Neuronal stem cell (in vitro differentiated cells): ENCODE measurements at regions not wholly inside any gene's neighbourhood (a gene's known extent, or its start where the extent isn't known, plus 50 kb on each side); places are given as distances from the start of the nearest gene placed in this dataset.
"Not testable (repeated sequence)": the region's sequence is repeated elsewhere in the genome, so short reads cannot be mapped to it uniquely, and the experiment has no call there.

Experiments
- DNase-seq: peaks from one replicate; pipeline ENCODE4 v3.0.0-alpha.2; 2013; ENCODE audit warnings: low spot score
- H2AFZ ChIP-seq: one replicate; pipeline ENCODE4 v1.6.1; 2013; ENCODE audit warnings: mild to moderate bottlenecking, low read length, inconsistent platforms
- H2AK5ac ChIP-seq: 2 replicates; pipeline ENCODE4 v1.6.1; 2013; ENCODE audit warnings: low read depth, mild to moderate bottlenecking, inconsistent platforms, low read length, moderate library complexity, mixed read lengths
- H2BK120ac ChIP-seq: 2 replicates; pipeline ENCODE4 v1.6.1; 2013; ENCODE audit warnings: low read depth, mild to moderate bottlenecking, inconsistent platforms, low read length, moderate library complexity, mixed read lengths
- H2BK12ac ChIP-seq: one replicate; pipeline ENCODE4 v1.6.1; 2013; ENCODE audit warnings: low read length, inconsistent platforms
- H2BK15ac ChIP-seq: 2 replicates; pipeline ENCODE4 v1.6.1; 2013; ENCODE audit warnings: mild to moderate bottlenecking, low read length, inconsistent platforms, mixed read lengths
- H2BK5ac ChIP-seq: one replicate; pipeline ENCODE4 v1.6.1; 2013; ENCODE audit warnings: inconsistent platforms, mild to moderate bottlenecking, low read length, moderate library complexity
- H3K14ac ChIP-seq: one replicate; pipeline ENCODE4 v1.6.1; 2013; ENCODE audit warnings: low read length, inconsistent platforms
- H3K18ac ChIP-seq: 2 replicates; pipeline ENCODE4 v1.6.1; 2013; ENCODE audit warnings: low read length, inconsistent platforms
- H3K23ac ChIP-seq: 2 replicates; pipeline ENCODE4 v1.6.1; 2013; ENCODE audit warnings: low read depth, mild to moderate bottlenecking, mixed read lengths, low read length, inconsistent platforms; ENCODE audit not compliant: poor library complexity
- H3K27ac ChIP-seq: replicated peaks from 3 replicates; pipeline ENCODE4 v1.5.1; 2013; ENCODE audit warnings: low read length, inconsistent platforms
- H3K27me3 ChIP-seq, 3 experiments: 2 replicates each; pipeline ENCODE4 v1.6.1; 2013; ENCODE audit warnings: low read length in 3 of 3, mild to moderate bottlenecking in 2 of 3, inconsistent platforms in 1 of 3, low read depth in 1 of 3, mixed read lengths in 1 of 3, moderate library complexity in 1 of 3; ENCODE audit not compliant: control insufficient read depth in 3 of 3, insufficient read depth in 3 of 3
- H3K36me3 ChIP-seq, 2 donors: replicated peaks in 1 of 2; 2 replicates each; pipeline ENCODE4 v1.6.1; 2013; ENCODE audit warnings: low read length in 2 of 2; ENCODE audit not compliant: control insufficient read depth in 2 of 2, insufficient read depth in 2 of 2
- H3K4ac ChIP-seq: 2 replicates; pipeline ENCODE4 v1.6.1; 2013; ENCODE audit warnings: inconsistent platforms, mild to moderate bottlenecking, low read length, moderate library complexity
- H3K4me1 ChIP-seq, 2 donors: 1 replicate in 1 of 2; 2 replicates in 1 of 2; pipeline ENCODE4 v1.6.1; 2013; ENCODE audit warnings: low read length in 2 of 2, low read depth in 1 of 2; ENCODE audit not compliant: control insufficient read depth in 2 of 2, insufficient read depth in 1 of 2
- H3K4me2 ChIP-seq: one replicate; pipeline ENCODE4 v1.6.1; 2013; ENCODE audit warnings: mild to moderate bottlenecking, low read length, inconsistent platforms; ENCODE audit not compliant: insufficient read depth, poor library complexity, severe bottlenecking
- H3K4me3 ChIP-seq, 2 donors: 2 replicates each; pipeline ENCODE4 v1.5.1; 2013; ENCODE audit warnings: low read length in 2 of 2, mild to moderate bottlenecking in 2 of 2, inconsistent platforms in 1 of 2, moderate library complexity in 1 of 2
- H3K79me1 ChIP-seq: one replicate; pipeline ENCODE4 v1.6.1; 2013; ENCODE audit warnings: low read depth, mild to moderate bottlenecking, inconsistent platforms, low read length, moderate library complexity
- H3K9ac ChIP-seq: one replicate; pipeline ENCODE4 v1.6.1; 2013; ENCODE audit warnings: mild to moderate bottlenecking, low read depth, low read length, inconsistent platforms; ENCODE audit not compliant: poor library complexity
- H3K9me3 ChIP-seq, 2 donors: replicated peaks in 1 of 2; 2 replicates each; pipeline versions ENCODE3 to v1.6.1; 2013; ENCODE audit warnings: low read length in 2 of 2, mild to moderate bottlenecking in 2 of 2, inconsistent platforms in 1 of 2, low read depth in 1 of 2, mixed read lengths in 1 of 2, moderate library complexity in 1 of 2; ENCODE audit not compliant: control insufficient read depth in 2 of 2, insufficient read depth in 1 of 2
- H4K8ac ChIP-seq: one replicate; pipeline ENCODE4 v1.6.1; 2013; ENCODE audit warnings: low read depth, mild to moderate bottlenecking, inconsistent platforms, low read length, moderate library complexity
- H4K91ac ChIP-seq: one replicate; pipeline ENCODE4 v1.6.1; 2013; ENCODE audit warnings: low read length, low read depth, mild to moderate bottlenecking, inconsistent platforms; ENCODE audit not compliant: poor library complexity
- WGBS, 2 donors: extraction: QIAGEN DNeasy Blood & Tissue Kit; methylation state at CpG; one replicate each; pipeline ENCODE4 v1.1.7; 2013; ENCODE audit warnings: missing lambda C conversion rate in 2 of 2, mixed read lengths in 1 of 2; ENCODE audit not compliant: insufficient read length in 2 of 2, insufficient replicate concordance in 1 of 2; ENCODE audit errors: extremely low coverage in 2 of 2; 5-methylcytosine and 5-hydroxymethylcytosine counted together

- H3K36me3 ChIP-seq, H3K79me1 ChIP-seq, H3K27me3 ChIP-seq, H3K4me2 ChIP-seq, H3K18ac ChIP-seq, H3K9me3 ChIP-seq, H2BK120ac ChIP-seq, H3K9ac ChIP-seq, H3K4ac ChIP-seq, H3K4me3 ChIP-seq, H2BK12ac ChIP-seq, H2BK5ac ChIP-seq, H3K23ac ChIP-seq, H3K14ac ChIP-seq, H4K91ac ChIP-seq, H2BK15ac ChIP-seq, H2AFZ ChIP-seq, H3K27ac ChIP-seq, H2AK5ac ChIP-seq, DNase-seq, H3K4me1 ChIP-seq, H4K8ac ChIP-seq: not testable (repeated sequence)
- no CpG with 5 or more reads among the region's 3 CpGs for WGBS, 2 donors
These were observed 510.6 kb upstream of the LMO3 start for GRCh38 chr12:17116538-17116937.

- no peak overlapping the region for H3K9ac ChIP-seq
- no peak overlapping the region for H3K4me3 ChIP-seq
- no peak overlapping the region for H3K4ac ChIP-seq
- no peaks in the 10 kb centered on the region for H3K27me3 ChIP-seq
- H3K4me2 ChIP-seq: no peak overlapping the region
- no peak overlapping the region for H2AK5ac ChIP-seq
- no peak overlapping the region for H2AFZ ChIP-seq
- no peak for DNase-seq
- H3K14ac ChIP-seq: no peak overlapping the region
- H3K18ac ChIP-seq: no peak overlapping the region
- no peak overlapping the region for H2BK12ac ChIP-seq
- H3K9me3 ChIP-seq: no peaks in the 10 kb centered on the region
- H3K27ac ChIP-seq: no peak overlapping the region
- H2BK120ac ChIP-seq: no peak overlapping the region
- H4K8ac ChIP-seq: no peak overlapping the region
- no peak overlapping the region for H2BK15ac ChIP-seq
- no peak overlapping the region for H2BK5ac ChIP-seq
- no peaks in the 10 kb centered on the region for H3K79me1 ChIP-seq
- no peaks in the 10 kb centered on the region for H3K36me3 ChIP-seq
- H4K91ac ChIP-seq: no peak overlapping the region
- no peaks in the 10 kb centered on the region for H3K4me1 ChIP-seq
- no peak overlapping the region for H3K23ac ChIP-seq
These were observed 504.4 kb upstream of the LMO3 start for GRCh38 chr12:17110316-17110715.

- Histone ChIP-seq H2BK12ac (no peak overlapping the region), H3K79me1 (no peaks in the 10 kb centered on the region), H3K4ac (no peak overlapping the region)
These were observed 503.0 kb upstream of the LMO3 start for GRCh38 chr12:17108877-17109541.

GRCh38 chr12:17104801-17105200, 498.8 kb upstream of the LMO3 start:
- Histone ChIP-seq H3K4me2 (no peak overlapping the region), H3K4me3 (no peak overlapping the region), H3K27me3 (no peaks in the 10 kb centered on the region), H3K27ac (no peak overlapping the region), H3K23ac (no peak overlapping the region), H2BK15ac (no peak overlapping the region), H2AFZ (no peak overlapping the region), H3K4ac (no peak overlapping the region), H3K14ac (no peak overlapping the region), H3K18ac (no peak overlapping the region), H2BK120ac (no peak overlapping the region), H3K9me3 (no peaks in the 10 kb centered on the region), H3K79me1 (no peaks in the 10 kb centered on the region), H4K91ac (no peak overlapping the region), H3K9ac (no peak overlapping the region), H4K8ac (no peak overlapping the region), H3K4me1 (no peaks in the 10 kb centered on the region), H2AK5ac (no peak overlapping the region), H2BK12ac (no peak overlapping the region), H3K36me3 (no peaks in the 10 kb centered on the region), H2BK5ac (no peak overlapping the region)
- WGBS, 2 donors: no CpG with 5 or more reads among the region's 2 CpGs
- no peak for DNase-seq

More at GRCh38 chr12:17108877-17109541, 503.0 kb upstream of the LMO3 start:
- Histone ChIP-seq H3K9ac (no peak overlapping the region), H3K4me3 (no peak overlapping the region), H2AK5ac (no peak overlapping the region), H2AFZ (no peak overlapping the region), H3K27ac (no peak overlapping the region), H3K4me2 (no peak overlapping the region), H3K27me3 (no peaks in the 10 kb centered on the region), H2BK15ac (no peak overlapping the region), H4K8ac (no peak overlapping the region), H3K23ac (no peak overlapping the region), H3K36me3 (no peaks in the 10 kb centered on the region), H4K91ac (no peak overlapping the region), H2BK5ac (no peak overlapping the region), H3K14ac (no peak overlapping the region), H3K4me1 (no peaks in the 10 kb centered on the region), H2BK120ac (no peak overlapping the region), H3K18ac (no peak overlapping the region), H3K9me3 (no peaks in the 10 kb centered on the region)
- WGBS, 2 donors: no CpG with 5 or more reads among the region's 3 CpGs
- no peak for DNase-seq
